MM.1S (cell line): ENCODE measurements at regions not wholly inside any gene's neighbourhood (a gene's known extent, or its start where the extent isn't known, plus 50 kb on each side); places are given as distances from the start of the nearest gene placed in this dataset.

Experiments
- DNase-seq: peaks from one replicate; pipeline ENCODE4 v3.0.0-alpha.2; 2015
- H2AFZ ChIP-seq: fragments of 300-600 bp; sonication (generic); 2 replicates; pipeline ENCODE4 v1.6.0; 2016; ENCODE audit warnings: antibody characterized with exemption, low read length
- H3F3A ChIP-seq: fragments of 300-600 bp; sonication (generic); 2 replicates; pipeline ENCODE4 v1.6.1; 2016; ENCODE audit warnings: mild to moderate bottlenecking, antibody characterized with exemption, low read length, moderate library complexity, mixed read lengths; ENCODE audit not compliant: insufficient read depth
- H3K27ac ChIP-seq: fragments of 300-600 bp; sonication (generic); 2 replicates; pipeline ENCODE4 v1.5.1; 2016; ENCODE audit warnings: mild to moderate bottlenecking, low read length
- H3K27me3 ChIP-seq: fragments of 300-600 bp; sonication (generic); replicated peaks from 2 replicates; pipeline ENCODE4 v1.6.0; 2016; ENCODE audit warnings: low read length; ENCODE audit not compliant: insufficient read depth
- H3K36me3 ChIP-seq: fragments of 300-600 bp; sonication (generic); replicated peaks from 2 replicates; pipeline ENCODE4 v1.6.1; 2016; ENCODE audit warnings: mild to moderate bottlenecking, low read length, mixed read lengths; ENCODE audit not compliant: insufficient read depth
- H3K4me1 ChIP-seq: fragments of 300-600 bp; sonication (generic); 2 replicates; pipeline ENCODE4 v1.6.1; 2016; ENCODE audit warnings: low read length, mixed read lengths
- H3K4me2 ChIP-seq: fragments of 300-600 bp; sonication (generic); 2 replicates; pipeline ENCODE4 v1.6.0; 2016; ENCODE audit warnings: low read depth, low read length
- H3K4me3 ChIP-seq: fragments of 300-600 bp; sonication (generic); 2 replicates; pipeline ENCODE4 v1.5.1; 2016; ENCODE audit warnings: low read length, mixed read lengths
- H3K79me2 ChIP-seq: fragments of 300-600 bp; sonication (generic); 2 replicates; pipeline ENCODE4 v1.6.1; 2016; ENCODE audit warnings: mixed run types, low read length, mixed read lengths
- H3K9ac ChIP-seq: fragments of 300-600 bp; sonication (generic); 2 replicates; pipeline ENCODE4 v1.6.1; 2016; ENCODE audit warnings: low read length, mixed read lengths
- H3K9me2 ChIP-seq: fragments of 300-600 bp; sonication (generic); replicated peaks from 2 replicates; pipeline ENCODE4 v1.6.1; 2016; ENCODE audit warnings: mild to moderate bottlenecking, low read length, mixed read lengths; ENCODE audit not compliant: insufficient read depth
- H3K9me3 ChIP-seq: fragments of 300-600 bp; sonication (generic); replicated peaks from 2 replicates; pipeline ENCODE4 v1.6.1; 2016; ENCODE audit warnings: mild to moderate bottlenecking, low read length, mixed read lengths; ENCODE audit not compliant: insufficient read depth
- H4K20me1 ChIP-seq: fragments of 300-600 bp; sonication (generic); 2 replicates; pipeline ENCODE4 v1.6.1; 2016; ENCODE audit warnings: mild to moderate bottlenecking, low read length, moderate library complexity, mixed read lengths; ENCODE audit not compliant: insufficient read depth
- EZH2 ChIP-seq: fragments of 300-600 bp; sonication (generic); optimal IDR thresholded peaks from 2 replicates; pipeline ENCODE3; 2017; ENCODE audit warnings: low read depth, mild to moderate bottlenecking, antibody characterized with exemption, low read length, mixed read lengths
- EZH2phosphoT487 ChIP-seq: fragments of 300-600 bp; sonication (generic); IDR thresholded peaks from 2 replicates; pipeline ENCODE4 v1.6.1; 2018; ENCODE audit warnings: antibody characterized with exemption, low read length
- TF ChIP-seq, protein P1 (sequence below): fragments of 300-600 bp; sonication (generic); IDR thresholded peaks from 2 replicates; pipeline ENCODE4 v1.5.1; 2016; ENCODE audit warnings: antibody characterized with exemption, low read length, mixed read lengths

DNA sequence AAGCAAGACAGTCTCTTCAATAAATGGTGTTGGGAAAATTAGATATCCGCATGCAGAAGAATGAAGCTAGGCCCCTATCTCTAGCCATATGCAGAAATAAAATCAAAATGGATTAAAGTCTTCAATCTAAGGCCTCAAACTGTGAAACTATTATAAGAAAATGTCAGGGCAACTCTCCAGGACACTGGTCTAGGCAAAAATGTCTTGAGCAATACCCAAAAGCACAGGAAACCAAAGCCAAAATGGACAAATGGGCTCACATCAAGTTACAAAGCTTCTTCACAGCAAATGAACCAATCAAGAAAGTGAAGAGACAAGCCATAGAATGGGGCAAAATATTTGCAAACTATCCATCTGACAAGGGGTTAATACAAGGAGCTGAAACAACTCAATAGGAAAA lies 338.8 kb downstream of the NNT start:
- H3F3A ChIP-seq = no peaks in the 10 kb centered on the region
- DNase-seq = no peak
- no peaks in the 10 kb centered on the region for H3K79me2 ChIP-seq
- H4K20me1 ChIP-seq = no peaks in the 10 kb centered on the region
- TF ChIP-seq, protein P1, sequence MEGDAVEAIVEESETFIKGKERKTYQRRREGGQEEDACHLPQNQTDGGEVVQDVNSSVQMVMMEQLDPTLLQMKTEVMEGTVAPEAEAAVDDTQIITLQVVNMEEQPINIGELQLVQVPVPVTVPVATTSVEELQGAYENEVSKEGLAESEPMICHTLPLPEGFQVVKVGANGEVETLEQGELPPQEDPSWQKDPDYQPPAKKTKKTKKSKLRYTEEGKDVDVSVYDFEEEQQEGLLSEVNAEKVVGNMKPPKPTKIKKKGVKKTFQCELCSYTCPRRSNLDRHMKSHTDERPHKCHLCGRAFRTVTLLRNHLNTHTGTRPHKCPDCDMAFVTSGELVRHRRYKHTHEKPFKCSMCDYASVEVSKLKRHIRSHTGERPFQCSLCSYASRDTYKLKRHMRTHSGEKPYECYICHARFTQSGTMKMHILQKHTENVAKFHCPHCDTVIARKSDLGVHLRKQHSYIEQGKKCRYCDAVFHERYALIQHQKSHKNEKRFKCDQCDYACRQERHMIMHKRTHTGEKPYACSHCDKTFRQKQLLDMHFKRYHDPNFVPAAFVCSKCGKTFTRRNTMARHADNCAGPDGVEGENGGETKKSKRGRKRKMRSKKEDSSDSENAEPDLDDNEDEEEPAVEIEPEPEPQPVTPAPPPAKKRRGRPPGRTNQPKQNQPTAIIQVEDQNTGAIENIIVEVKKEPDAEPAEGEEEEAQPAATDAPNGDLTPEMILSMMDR = no peak
- no peak for TF ChIP-seq EZH2
- no peak for TF ChIP-seq EZH2phosphoT487
- no peak overlapping the region for H3K27ac ChIP-seq
- H2AFZ ChIP-seq = no peak overlapping the region
- H3K9me3 ChIP-seq = no peaks in the 10 kb centered on the region
- H3K9me2 ChIP-seq = no peaks in the 10 kb centered on the region
- no peaks in the 10 kb centered on the region for H3K27me3 ChIP-seq
- no peaks in the 10 kb centered on the region for H3K4me1 ChIP-seq
- H3K36me3 ChIP-seq = no peaks in the 10 kb centered on the region
- H3K4me2 ChIP-seq = no peak overlapping the region
- H3K9ac ChIP-seq = no peak overlapping the region
- no peak overlapping the region for H3K4me3 ChIP-seq

- H3K9ac ChIP-seq = no peak overlapping the region
- H3F3A ChIP-seq = no peaks in the 10 kb centered on the region
- H3K27ac ChIP-seq = no peak overlapping the region
- no peaks in the 10 kb centered on the region for H3K36me3 ChIP-seq
- no peak overlapping the region for H3K4me3 ChIP-seq
- no peak overlapping the region for H3K4me2 ChIP-seq
- H3K27me3 ChIP-seq = no peaks in the 10 kb centered on the region
- no peak for DNase-seq
- H2AFZ ChIP-seq = no peak overlapping the region
- no peaks in the 10 kb centered on the region for H3K4me1 ChIP-seq
- no peaks in the 10 kb centered on the region for H3K79me2 ChIP-seq
- no peak for TF ChIP-seq EZH2phosphoT487
- TF ChIP-seq, protein P1 = no peak
- no peaks in the 10 kb centered on the region for H3K9me3 ChIP-seq
- H3K9me2 ChIP-seq = no peaks in the 10 kb centered on the region
- H4K20me1 ChIP-seq = no peaks in the 10 kb centered on the region
These were observed 337.6 kb downstream of the NNT start for GRCh38 chr5:43940562-43940961.

DNA sequence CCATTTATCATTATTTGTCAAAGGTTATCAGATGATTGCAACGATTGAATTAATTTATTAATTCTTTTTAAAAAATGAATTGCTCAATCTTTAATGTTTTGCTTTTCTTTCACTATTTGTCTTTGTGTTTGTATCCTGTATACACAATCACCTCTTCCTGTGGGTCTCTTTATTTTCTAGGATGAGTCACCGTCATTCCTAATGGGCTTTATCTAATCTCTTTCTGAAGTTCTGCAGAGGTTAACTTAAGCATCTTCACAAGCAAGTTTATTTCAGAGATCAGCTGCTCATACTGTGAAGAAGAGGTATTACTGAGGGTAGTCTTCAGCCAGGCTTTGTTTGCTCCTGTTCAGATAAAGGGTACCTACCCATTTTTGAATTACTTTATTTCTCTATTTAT lies 323.9 kb downstream of the NNT start:
- H2AFZ ChIP-seq = no peak overlapping the region
- no peak for TF ChIP-seq EZH2phosphoT487
- TF ChIP-seq, protein P1 = no peak
- TF ChIP-seq EZH2 = no peak
- H3K27me3 ChIP-seq = no peaks in the 10 kb centered on the region
- H3K4me1 ChIP-seq = no peaks in the 10 kb centered on the region
- H4K20me1 ChIP-seq = no peaks in the 10 kb centered on the region
- no peaks in the 10 kb centered on the region for H3K9me2 ChIP-seq
- H3K27ac ChIP-seq = no peak overlapping the region
- no peak overlapping the region for H3K4me2 ChIP-seq
- no peaks in the 10 kb centered on the region for H3K9me3 ChIP-seq
- no peaks in the 10 kb centered on the region for H3K79me2 ChIP-seq
- DNase-seq = no peak
- H3K4me3 ChIP-seq = no peak overlapping the region
- no peaks in the 10 kb centered on the region for H3K36me3 ChIP-seq
- no peaks in the 10 kb centered on the region for H3F3A ChIP-seq
- no peak overlapping the region for H3K9ac ChIP-seq

- Histone ChIP-seq H3K27me3 (no peaks in the 10 kb centered on the region), H3K4me1 (no peaks in the 10 kb centered on the region), H3K9me2 (no peaks in the 10 kb centered on the region), H3K9ac (no peak overlapping the region), H3K9me3 (no peaks in the 10 kb centered on the region), H3F3A (no peaks in the 10 kb centered on the region), H3K4me3 (no peak overlapping the region), H4K20me1 (no peaks in the 10 kb centered on the region), H2AFZ (no peak overlapping the region), H3K36me3 (no peaks in the 10 kb centered on the region), H3K4me2 (no peak overlapping the region), H3K79me2 (no peaks in the 10 kb centered on the region), H3K27ac (no peak overlapping the region)
- DNase-seq = no peak
- TF ChIP-seq EZH2phosphoT487 (no peak), EZH2 (no peak)
- TF ChIP-seq, protein P1 = no peak
These were observed 317.4 kb downstream of the NNT start for GRCh38 chr5:43920422-43920821.
